SU-DHL-6 (cell line): ENCODE measurements at regions not wholly inside any gene's neighbourhood (a gene's known extent, or its start where the extent isn't known, plus 50 kb on each side); places are given as distances from the start of the nearest gene placed in this dataset.

Experiments
- EZH2phosphoT487 ChIP-seq: fragments of 200-600 bp; sonication (generic), shearing (Covaris generic); conservative IDR thresholded peaks from 2 replicates; pipeline ENCODE4 v1.6.1; 2018; ENCODE audit warnings: mild to moderate bottlenecking, antibody characterized with exemption, low read length, moderate library complexity, mixed read lengths
- TF ChIP-seq, protein P1 (sequence below): fragments of 200-600 bp; sonication (generic); IDR thresholded peaks from one replicate; pipeline ENCODE4 v1.5.1; 2017; ENCODE audit warnings: antibody characterized with exemption, mild to moderate bottlenecking, low read length, moderate library complexity; ENCODE audit not compliant: insufficient read depth, poor library complexity, severe bottlenecking

DNA sequence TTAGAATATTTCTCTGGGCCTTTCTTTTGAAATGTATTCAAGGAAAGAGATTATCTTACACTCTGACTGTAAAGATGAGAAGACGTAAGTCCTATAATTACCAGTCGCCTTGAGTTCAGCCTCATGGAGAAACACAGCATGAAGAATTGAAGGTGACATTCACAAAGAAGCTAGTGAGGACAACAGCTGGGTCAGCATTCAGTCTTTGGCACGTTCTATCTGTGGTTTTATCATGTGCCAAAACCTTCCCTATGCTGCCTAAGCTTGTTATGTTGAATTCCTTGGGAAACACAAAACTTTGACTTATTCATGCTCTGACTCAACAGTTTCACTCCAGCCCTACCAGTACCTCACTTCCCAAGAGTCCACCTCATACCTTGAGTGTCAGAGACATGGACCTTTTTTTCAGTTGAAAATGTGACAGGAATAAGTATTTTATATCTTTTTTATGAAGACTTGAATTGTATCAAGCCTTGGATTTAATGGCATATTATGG is 198.8 kb upstream of the KIRREL3 start:
- TF ChIP-seq, protein P1, sequence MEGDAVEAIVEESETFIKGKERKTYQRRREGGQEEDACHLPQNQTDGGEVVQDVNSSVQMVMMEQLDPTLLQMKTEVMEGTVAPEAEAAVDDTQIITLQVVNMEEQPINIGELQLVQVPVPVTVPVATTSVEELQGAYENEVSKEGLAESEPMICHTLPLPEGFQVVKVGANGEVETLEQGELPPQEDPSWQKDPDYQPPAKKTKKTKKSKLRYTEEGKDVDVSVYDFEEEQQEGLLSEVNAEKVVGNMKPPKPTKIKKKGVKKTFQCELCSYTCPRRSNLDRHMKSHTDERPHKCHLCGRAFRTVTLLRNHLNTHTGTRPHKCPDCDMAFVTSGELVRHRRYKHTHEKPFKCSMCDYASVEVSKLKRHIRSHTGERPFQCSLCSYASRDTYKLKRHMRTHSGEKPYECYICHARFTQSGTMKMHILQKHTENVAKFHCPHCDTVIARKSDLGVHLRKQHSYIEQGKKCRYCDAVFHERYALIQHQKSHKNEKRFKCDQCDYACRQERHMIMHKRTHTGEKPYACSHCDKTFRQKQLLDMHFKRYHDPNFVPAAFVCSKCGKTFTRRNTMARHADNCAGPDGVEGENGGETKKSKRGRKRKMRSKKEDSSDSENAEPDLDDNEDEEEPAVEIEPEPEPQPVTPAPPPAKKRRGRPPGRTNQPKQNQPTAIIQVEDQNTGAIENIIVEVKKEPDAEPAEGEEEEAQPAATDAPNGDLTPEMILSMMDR, result no peak
- TF ChIP-seq EZH2phosphoT487, result no peak
